ENCODE measurements at regions not wholly inside any gene's neighbourhood (a gene's known extent, or its start where the extent isn't known, plus 50 kb on each side); places are given as distances from the start of the nearest gene placed in this dataset.

- H3K27ac ChIP-seq, result no peak overlapping the region
- no peak overlapping the region for H3K4me3 ChIP-seq
- in situ Hi-C loops (cut with MboI; ENCODE audit: low pct_unique_long_range_greater_than_20kb in 2 of 9, low sequenced_read_pairs in 9 of 9, unreplicated experiment in 9 of 9), result no loop called here
- ATAC-seq (replicated peaks in 6 of 8), result no peak
- WGBS, 10 experiments, result 17 to 100% (median 70%) methylated on average over 1 of the region's 1 CpG; no CpG with 5 or more reads in 2 of the 10 experiments
- H3K4me1 ChIP-seq (replicated peaks in 1 of 2), result peaks cover 0 to 7% of the 10 kb centered on the region in 2 donors
Measured at GRCh38 chr3:86658876-86659275, 332.1 kb downstream of the VGLL3 start.

- 7 to 96% (median 83%) methylated on average over 3 to 6 of the region's 6 CpGs; no CpG with 5 or more reads in 3 of the 10 experiments for WGBS, 10 experiments
- H3K4me1 ChIP-seq (replicated peaks in 1 of 2), result peaks cover 0 to 12% of the 10 kb centered on the region in 2 donors
Measured at GRCh38 chr3:86654806-86655460, 336.0 kb downstream of the VGLL3 start.

GRCh38 chr3:86653661-86654205 lies 337.2 kb downstream of the VGLL3 start:
- no peak overlapping the region for H3K27ac ChIP-seq
- in situ Hi-C loops (cut with MboI; ENCODE audit: low pct_unique_long_range_greater_than_20kb in 2 of 9, low sequenced_read_pairs in 9 of 9, unreplicated experiment in 9 of 9), result no loop called here
- peaks cover 0 to 12% of the 10 kb centered on the region in 2 donors for H3K4me1 ChIP-seq (replicated peaks in 1 of 2)
- H3K4me3 ChIP-seq, result no peak overlapping the region
- ATAC-seq (replicated peaks in 6 of 8), result peak in 5 of 8 experiments; percentile 31 to 60 (median 36)
- WGBS, 10 experiments, result 17 to 75% (median 41%) methylated on average over 1 to 6 of the region's 6 CpGs; no CpG with 5 or more reads in 2 of the 10 experiments

More at GRCh38 chr3:86654806-86655460, 336.0 kb downstream of the VGLL3 start:
- no peak overlapping the region for H3K4me3 ChIP-seq
- peak in 3 of 8 experiments; percentile 46 to 86 (median 51) for ATAC-seq (replicated peaks in 6 of 8)
- no peak overlapping the region for H3K27ac ChIP-seq
- in situ Hi-C loops (cut with MboI; ENCODE audit: low pct_unique_long_range_greater_than_20kb in 2 of 9, low sequenced_read_pairs in 9 of 9, unreplicated experiment in 9 of 9), result no loop called here

- WGBS, 10 experiments, result 0 to 100% (median 83%) methylated on average over 1 of the region's 1 CpG; no CpG with 5 or more reads in 1 of the 10 experiments
- Histone ChIP-seq H3K4me3 (no peak overlapping the region), H3K4me1 (replicated peaks in 1 of 2) (no peaks in the 10 kb centered on the region), H3K27ac (no peak overlapping the region)
- in situ Hi-C loops (cut with MboI; ENCODE audit: low pct_unique_long_range_greater_than_20kb in 2 of 9, low sequenced_read_pairs in 9 of 9, unreplicated experiment in 9 of 9), result no loop called here
- peak in 3 of 8 experiments; percentile 89 to 95 (median 95) for ATAC-seq (replicated peaks in 6 of 8)
Measured at GRCh38 chr3:86648087-86648486, 342.9 kb downstream of the VGLL3 start.

GRCh38 chr3:86645756-86646155 lies 345.2 kb downstream of the VGLL3 start:
- 50 to 100% (median 74%) methylated on average over 2 of the region's 2 CpGs; no CpG with 5 or more reads in 3 of the 10 experiments for WGBS, 10 experiments
- Histone ChIP-seq H3K4me3 (no peak overlapping the region), H3K27ac (no peak overlapping the region), H3K4me1 (replicated peaks in 1 of 2) (no peaks in the 10 kb centered on the region)
- in situ Hi-C loops (cut with MboI; ENCODE audit: low pct_unique_long_range_greater_than_20kb in 2 of 9, low sequenced_read_pairs in 9 of 9, unreplicated experiment in 9 of 9), result no loop called here
- ATAC-seq (replicated peaks in 6 of 8), result no peak

GRCh38 chr3:86634361-86634760 lies 356.6 kb downstream of the VGLL3 start:
- WGBS, 10 experiments, result 0 to 95% (median 74%) methylated on average over 1 to 3 of the region's 3 CpGs; no CpG with 5 or more reads in 6 of the 10 experiments
- no peak overlapping the region for H3K4me3 ChIP-seq
- H3K27ac ChIP-seq, result no peak overlapping the region
- H3K4me1 ChIP-seq (replicated peaks in 1 of 2), result no peaks in the 10 kb centered on the region
- no peak for ATAC-seq (replicated peaks in 6 of 8)
- in situ Hi-C loops (cut with MboI; ENCODE audit: low pct_unique_long_range_greater_than_20kb in 2 of 9, low sequenced_read_pairs in 9 of 9, unreplicated experiment in 9 of 9), result no loop called here

- 3 to 100% (median 88%) methylated on average over 1 to 4 of the region's 4 CpGs; no CpG with 5 or more reads in 1 of the 10 experiments for WGBS, 10 experiments
- H3K4me3 ChIP-seq, result no peak overlapping the region
- in situ Hi-C loops (cut with MboI; ENCODE audit: low pct_unique_long_range_greater_than_20kb in 2 of 9, low sequenced_read_pairs in 9 of 9, unreplicated experiment in 9 of 9), result no loop called here
- H3K4me1 ChIP-seq (replicated peaks in 1 of 2), result no peaks in the 10 kb centered on the region
- H3K27ac ChIP-seq, result no peak overlapping the region
- no peak for ATAC-seq (replicated peaks in 6 of 8)
Measured at GRCh38 chr3:86629511-86629910, 361.4 kb downstream of the VGLL3 start.

GRCh38 chr3:86624192-86624591 lies 366.8 kb downstream of the VGLL3 start:
- in situ Hi-C loops (cut with MboI; ENCODE audit: low pct_unique_long_range_greater_than_20kb in 2 of 9, low sequenced_read_pairs in 9 of 9, unreplicated experiment in 9 of 9), result no loop called here

GRCh38 chr3:86618706-86619105 lies 372.2 kb downstream of the VGLL3 start:
- Histone ChIP-seq H3K27ac (no peak overlapping the region), H3K4me1 (replicated peaks in 1 of 2) (no peaks in the 10 kb centered on the region), H3K4me3 (no peak overlapping the region)
- in situ Hi-C loops (cut with MboI; ENCODE audit: low pct_unique_long_range_greater_than_20kb in 2 of 9, low sequenced_read_pairs in 9 of 9, unreplicated experiment in 9 of 9), result no loop called here
- 16 to 100% (median 63%) methylated on average over 2 to 5 of the region's 5 CpGs; no CpG with 5 or more reads in 3 of the 10 experiments for WGBS, 10 experiments
- peak in 2 of 8 experiments; percentile 47 to 55 for ATAC-seq (replicated peaks in 6 of 8)

More at GRCh38 chr3:86624192-86624591, 366.8 kb downstream of the VGLL3 start:
- H3K27ac ChIP-seq, result no peak overlapping the region
- H3K4me1 ChIP-seq (replicated peaks in 1 of 2), result no peaks in the 10 kb centered on the region
- ATAC-seq (replicated peaks in 6 of 8), result no peak
- WGBS, 10 experiments, result 58 to 100% (median 96%) methylated on average over 1 to 2 of the region's 2 CpGs; no CpG with 5 or more reads in 4 of the 10 experiments
- no peak overlapping the region for H3K4me3 ChIP-seq

GRCh38 chr3:86605166-86605565 lies 385.8 kb downstream of the VGLL3 start:
- H3K27ac ChIP-seq, result no peak overlapping the region
- H3K4me3 ChIP-seq, result no peak overlapping the region
- ATAC-seq (replicated peaks in 6 of 8), result no peak
- in situ Hi-C loops (cut with MboI; ENCODE audit: low pct_unique_long_range_greater_than_20kb in 2 of 9, low sequenced_read_pairs in 9 of 9, unreplicated experiment in 9 of 9), result no loop called here
- no peaks in the 10 kb centered on the region for H3K4me1 ChIP-seq (replicated peaks in 1 of 2)
- 0 to 80% (median 40%) methylated on average over 1 to 2 of the region's 2 CpGs; no CpG with 5 or more reads in 1 of the 10 experiments for WGBS, 10 experiments

GRCh38 chr3:86595696-86596095 lies 395.3 kb downstream of the VGLL3 start:
- H3K4me1 ChIP-seq (replicated peaks in 1 of 2), result no peaks in the 10 kb centered on the region
- in situ Hi-C loops (cut with MboI; ENCODE audit: low pct_unique_long_range_greater_than_20kb in 2 of 9, low sequenced_read_pairs in 9 of 9, unreplicated experiment in 9 of 9), result no loop called here
- ATAC-seq (replicated peaks in 6 of 8), result no peak
- no peak overlapping the region for H3K27ac ChIP-seq
- H3K4me3 ChIP-seq, result no peak overlapping the region
- 10 to 86% (median 61%) methylated on average over 1 to 3 of the region's 3 CpGs; no CpG with 5 or more reads in 2 of the 10 experiments for WGBS, 10 experiments

GRCh38 chr3:86594838-86595237 lies 396.1 kb downstream of the VGLL3 start:
- WGBS, 10 experiments, result 0 to 80% (median 15%) methylated on average over 1 of the region's 1 CpG; no CpG with 5 or more reads in 3 of the 10 experiments
- ATAC-seq (replicated peaks in 6 of 8), result no peak
- Histone ChIP-seq H3K27ac (no peak overlapping the region), H3K4me3 (no peak overlapping the region), H3K4me1 (replicated peaks in 1 of 2) (no peaks in the 10 kb centered on the region)
- in situ Hi-C loops (cut with MboI; ENCODE audit: low pct_unique_long_range_greater_than_20kb in 2 of 9, low sequenced_read_pairs in 9 of 9, unreplicated experiment in 9 of 9), result no loop called here

- in situ Hi-C loops (cut with MboI; ENCODE audit: low pct_unique_long_range_greater_than_20kb in 2 of 9, low sequenced_read_pairs in 9 of 9, unreplicated experiment in 9 of 9), result no loop called here
- WGBS, 10 experiments, result 0 to 100% (median 31%) methylated on average over 1 to 2 of the region's 2 CpGs; no CpG with 5 or more reads in 3 of the 10 experiments
- H3K4me3 ChIP-seq, result no peak overlapping the region
- H3K4me1 ChIP-seq (replicated peaks in 1 of 2), result no peaks in the 10 kb centered on the region
- ATAC-seq (replicated peaks in 6 of 8), result no peak
- H3K27ac ChIP-seq, result no peak overlapping the region
Measured at GRCh38 chr3:86578071-86578470, 412.9 kb downstream of the VGLL3 start.
